Activated T-helper 17 cell treated with anti-CD3 and anti-CD28 coated beads, Interleukin-2, amount 50 U/mL, for 72 hours (primary cell): ENCODE measurements at regions not wholly inside any gene's neighbourhood (a gene's known extent, or its start where the extent isn't known, plus 50 kb on each side); places are given as distances from the start of the nearest gene placed in this dataset.

Experiments used
- ATAC-seq: fragments of 150-1000 bp; cut with Tn5 transposase; replicated peaks from 2 replicates; pipeline ENCODE4 v1.10.0; 2021; ENCODE audit warnings: mild to moderate bottlenecking, moderate library complexity
- H3K27ac Mint-ChIP-seq: one replicate; pipeline ENCODE4 v1.8.0; 2022; ENCODE audit warnings: mixed read lengths
- H3K27me3 Mint-ChIP-seq: one replicate; pipeline ENCODE4 v1.8.0; 2022; ENCODE audit warnings: mixed read lengths
- H3K36me3 Mint-ChIP-seq: one replicate; pipeline ENCODE4 v1.8.0; 2022; ENCODE audit warnings: low read depth, mild to moderate bottlenecking, mixed read lengths
- H3K4me1 Mint-ChIP-seq: one replicate; pipeline ENCODE4 v1.8.0; 2022; ENCODE audit warnings: mixed read lengths
- H3K4me3 Mint-ChIP-seq: one replicate; pipeline ENCODE4 v1.8.0; 2022; ENCODE audit warnings: mild to moderate bottlenecking, mixed read lengths
- H3K9me3 Mint-ChIP-seq: one replicate; pipeline ENCODE4 v1.8.0; 2022; ENCODE audit warnings: mixed read lengths

DNA sequence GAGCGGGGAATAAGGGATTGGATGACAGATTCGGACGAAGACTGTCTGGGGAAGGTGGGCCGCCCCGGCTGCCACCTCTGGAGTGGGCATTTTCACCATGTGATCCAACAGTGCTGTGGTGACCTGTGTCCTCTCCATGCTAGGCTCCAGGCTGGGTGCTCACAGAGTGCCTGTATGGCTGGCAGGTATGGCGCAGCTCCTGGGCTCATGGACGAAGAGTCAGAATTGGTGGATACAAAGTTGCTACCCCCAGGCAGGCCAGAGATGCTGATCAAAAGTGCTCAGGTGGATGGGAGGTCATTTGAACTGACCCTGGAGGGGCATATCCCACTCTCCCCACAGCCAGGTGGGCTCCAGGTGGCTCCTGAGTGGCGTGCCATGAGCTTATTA, 111.3 kb upstream of the UQCRFS1 start:
- no peak overlapping the region for H3K4me3 Mint-ChIP-seq
- peaks cover 8% of the 10 kb centered on the region for H3K9me3 Mint-ChIP-seq
- H3K27me3 Mint-ChIP-seq: peaks cover 27% of the 10 kb centered on the region
- ATAC-seq: no peak
- H3K4me1 Mint-ChIP-seq: no peaks in the 10 kb centered on the region
- H3K36me3 Mint-ChIP-seq: no peaks in the 10 kb centered on the region
- no peak overlapping the region for H3K27ac Mint-ChIP-seq

DNA sequence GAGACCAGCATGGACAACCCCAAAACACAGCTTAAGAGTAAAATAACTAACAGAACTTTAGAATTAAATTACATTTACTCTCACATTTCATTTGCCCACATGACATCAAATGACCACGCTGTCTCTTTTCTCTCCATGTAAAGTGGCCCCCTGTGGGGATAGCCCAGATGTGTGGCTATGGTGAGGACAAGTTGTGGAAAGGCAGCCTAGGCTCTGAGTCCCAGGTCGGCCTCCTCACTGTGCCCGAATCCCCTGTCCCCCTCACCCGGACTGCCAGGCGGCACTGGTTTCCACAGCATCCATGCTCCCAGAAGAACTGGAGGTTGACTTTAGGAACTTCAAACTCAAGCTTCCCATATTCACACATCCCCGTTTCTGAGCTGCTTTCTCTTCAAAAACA, 111.8 kb upstream of the UQCRFS1 start:
- Mint-ChIP-seq H3K36me3 (no peaks in the 10 kb centered on the region), H3K9me3 (peaks cover 8% of the 10 kb centered on the region), H3K4me3 (no peak overlapping the region), H3K27ac (no peak overlapping the region), H3K27me3 (peaks cover 24% of the 10 kb centered on the region), H3K4me1 (no peaks in the 10 kb centered on the region)
- ATAC-seq: no peak

DNA sequence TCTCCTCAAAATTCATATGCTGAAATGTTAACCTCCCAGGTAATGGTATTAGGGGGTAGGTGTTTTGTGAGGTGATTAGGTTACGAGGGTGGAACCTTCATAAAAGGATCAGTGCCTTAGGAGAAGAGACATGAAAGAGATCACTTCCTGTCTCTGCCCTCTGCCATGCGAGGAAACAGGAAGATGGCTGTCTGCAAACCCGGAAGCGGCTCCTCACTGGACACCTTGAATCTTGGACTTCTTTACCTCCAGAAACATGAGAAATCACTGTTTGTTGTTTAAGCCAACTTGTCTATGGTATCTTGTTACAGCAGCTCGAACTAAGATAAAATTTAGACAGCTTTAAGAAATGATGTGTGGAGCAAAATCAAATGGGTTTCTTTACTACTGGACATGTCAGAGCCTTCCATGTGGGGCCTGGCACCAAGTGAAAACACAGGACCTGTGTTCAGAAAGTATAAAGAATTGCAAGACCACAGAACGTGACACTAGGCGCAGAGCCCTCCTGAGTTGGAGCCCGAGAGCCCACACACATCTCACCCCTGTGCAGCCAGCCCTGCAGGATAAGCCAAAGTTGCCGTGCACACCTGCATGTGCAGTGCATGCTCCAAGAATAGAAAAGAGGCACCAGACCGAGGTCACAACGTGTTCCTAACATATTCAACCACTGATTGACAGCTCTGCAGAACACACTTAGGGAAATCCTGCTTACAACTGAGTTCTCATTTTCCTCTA, 112.5 kb upstream of the UQCRFS1 start:
- H3K36me3 Mint-ChIP-seq: no peaks in the 10 kb centered on the region
- H3K4me3 Mint-ChIP-seq: no peak overlapping the region
- no peak for ATAC-seq
- peaks cover 21% of the 10 kb centered on the region for H3K27me3 Mint-ChIP-seq
- H3K4me1 Mint-ChIP-seq: no peaks in the 10 kb centered on the region
- no peak overlapping the region for H3K27ac Mint-ChIP-seq
- H3K9me3 Mint-ChIP-seq: peaks cover 8% of the 10 kb centered on the region

DNA sequence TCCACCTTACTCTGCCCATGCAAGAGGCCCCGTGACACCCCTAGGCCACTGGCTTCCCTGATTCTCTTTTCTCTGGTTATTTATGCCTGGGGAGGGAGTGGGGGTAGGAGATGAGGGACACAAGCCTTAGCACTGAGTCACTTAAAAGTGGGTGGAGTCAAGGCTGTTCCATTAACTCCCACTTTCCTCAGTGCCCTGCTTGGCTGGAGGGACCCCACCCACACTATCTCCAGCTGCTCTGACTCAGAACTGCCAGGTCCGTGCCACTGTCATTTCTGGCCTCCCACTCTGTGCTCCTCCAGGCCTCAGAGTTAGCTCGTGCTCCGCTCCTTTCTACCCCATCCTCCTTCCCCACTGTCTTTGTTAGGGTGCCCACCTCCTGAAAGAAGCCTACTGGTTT, 113.4 kb upstream of the UQCRFS1 start:
- H3K27ac Mint-ChIP-seq: no peak overlapping the region

DNA sequence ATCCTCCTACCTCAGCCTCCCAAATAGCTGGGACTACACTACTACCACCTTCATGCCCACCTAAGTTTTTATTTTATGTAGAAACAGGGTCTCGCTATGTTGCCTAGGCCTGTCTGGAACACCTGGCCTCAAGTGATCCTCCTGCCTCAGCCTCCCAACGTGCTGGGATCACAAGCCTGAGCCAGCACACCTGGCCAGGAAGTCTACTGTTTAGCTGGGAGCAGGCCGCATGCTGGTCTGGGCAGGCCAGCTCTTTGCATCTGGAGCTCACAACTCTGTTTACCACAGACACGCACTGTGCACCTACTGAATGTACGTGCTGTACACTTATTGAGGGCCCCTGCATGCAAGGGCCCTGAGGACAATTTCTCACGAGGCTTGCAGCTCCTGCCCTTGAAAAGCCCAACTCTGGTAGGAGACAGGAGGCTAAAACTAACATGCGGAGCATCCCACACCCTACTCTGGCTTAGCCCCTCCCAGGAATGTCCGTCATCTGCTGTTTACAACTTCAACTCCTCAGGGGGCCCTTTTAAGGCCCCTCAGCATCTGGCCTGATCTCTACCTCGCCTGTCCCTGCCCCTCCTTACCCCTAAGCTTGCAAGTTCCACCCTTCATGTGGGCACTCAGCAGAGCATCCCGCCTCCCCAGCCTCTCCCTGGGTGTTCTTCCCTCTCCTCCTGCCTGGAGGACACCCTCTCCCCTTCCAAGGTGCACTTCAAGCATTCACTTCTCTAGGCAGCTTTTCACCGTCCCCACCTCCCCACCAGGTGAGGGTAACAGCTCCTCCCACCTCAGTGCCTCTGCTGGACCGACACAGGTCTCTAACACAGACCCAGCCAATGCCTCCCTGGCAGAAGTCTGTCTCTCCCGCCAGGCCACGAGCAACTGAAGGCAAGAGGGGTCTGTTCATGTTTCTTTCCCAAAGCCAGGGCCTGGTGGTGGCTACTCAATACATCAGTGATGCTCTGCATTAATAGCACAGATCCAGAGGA, 114.2 kb upstream of the UQCRFS1 start:
- H3K27ac Mint-ChIP-seq: no peak overlapping the region
- H3K4me3 Mint-ChIP-seq: no peak overlapping the region
- no peak for ATAC-seq
- H3K36me3 Mint-ChIP-seq: no peaks in the 10 kb centered on the region
- H3K27me3 Mint-ChIP-seq: peaks cover 17% of the 10 kb centered on the region
- peaks cover 8% of the 10 kb centered on the region for H3K9me3 Mint-ChIP-seq
- no peaks in the 10 kb centered on the region for H3K4me1 Mint-ChIP-seq

More for the DNA sequence above, 113.4 kb upstream of the UQCRFS1 start:
- ATAC-seq: peak; percentile 54
- H3K36me3 Mint-ChIP-seq: no peaks in the 10 kb centered on the region
- H3K9me3 Mint-ChIP-seq: peaks cover 8% of the 10 kb centered on the region
- H3K4me1 Mint-ChIP-seq: no peaks in the 10 kb centered on the region
- peaks cover 17% of the 10 kb centered on the region for H3K27me3 Mint-ChIP-seq
- H3K4me3 Mint-ChIP-seq: no peak overlapping the region

DNA sequence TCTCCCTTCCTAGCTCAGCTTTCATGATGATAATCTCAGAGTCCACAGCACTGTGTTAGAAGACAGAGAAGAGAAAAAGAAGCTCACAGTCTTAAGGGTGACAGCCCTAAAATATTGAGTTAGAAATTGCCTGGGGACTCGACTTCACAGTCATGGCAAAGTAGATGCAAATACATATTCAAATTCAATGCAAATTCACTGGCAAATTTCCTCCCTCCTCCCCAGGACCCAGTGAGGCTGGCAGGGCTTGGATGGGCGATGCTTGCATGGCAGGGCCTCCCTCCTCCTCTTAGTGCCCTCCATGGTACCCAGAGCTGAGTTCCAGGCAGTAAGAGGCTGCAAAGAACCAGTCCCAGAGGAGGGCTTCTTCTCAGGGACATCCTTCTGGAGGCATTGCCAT, 115.6 kb upstream of the UQCRFS1 start:
- Mint-ChIP-seq H3K4me3 (no peak overlapping the region), H3K9me3 (peaks cover 8% of the 10 kb centered on the region), H3K36me3 (no peaks in the 10 kb centered on the region), H3K4me1 (no peaks in the 10 kb centered on the region), H3K27ac (no peak overlapping the region), H3K27me3 (peaks cover 17% of the 10 kb centered on the region)
- no peak for ATAC-seq

DNA sequence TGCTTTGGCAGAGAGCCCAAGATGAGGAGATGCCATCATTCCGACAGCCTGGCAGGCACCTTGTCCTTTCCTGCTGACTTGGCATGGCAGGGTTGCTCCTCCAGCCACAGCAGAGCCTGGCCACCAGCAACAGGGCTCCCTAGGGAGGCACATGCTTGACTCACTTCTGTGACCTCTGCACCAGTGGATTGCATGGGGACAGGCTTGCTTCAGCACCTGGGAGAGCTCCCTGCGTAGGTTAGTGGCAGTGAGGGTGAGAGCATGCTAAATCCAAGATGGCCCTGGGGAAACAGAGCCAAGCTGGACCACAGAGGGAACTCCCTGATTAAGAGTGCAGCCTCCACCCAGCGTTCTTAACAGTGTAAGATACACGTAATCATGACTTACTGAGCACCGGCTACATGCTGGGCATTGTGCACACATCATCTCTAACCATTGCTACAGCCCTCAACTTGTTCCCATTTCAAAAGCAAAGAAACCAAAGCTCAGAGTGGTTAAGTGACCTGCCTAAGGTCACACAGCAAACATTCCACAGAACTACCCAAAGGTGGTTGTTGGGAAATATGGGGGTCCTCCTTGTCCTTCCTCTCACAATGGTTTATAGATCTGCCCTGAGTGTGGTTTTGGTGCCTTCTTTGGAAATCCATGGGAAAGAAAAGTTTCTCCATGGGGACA, 116.6 kb upstream of the UQCRFS1 start:
- no peak overlapping the region for H3K27ac Mint-ChIP-seq
- ATAC-seq: no peak
- H3K4me1 Mint-ChIP-seq: no peaks in the 10 kb centered on the region
- no peak overlapping the region for H3K4me3 Mint-ChIP-seq
- peaks cover 12% of the 10 kb centered on the region for H3K27me3 Mint-ChIP-seq
- H3K9me3 Mint-ChIP-seq: peaks cover 8% of the 10 kb centered on the region
- H3K36me3 Mint-ChIP-seq: no peaks in the 10 kb centered on the region

DNA sequence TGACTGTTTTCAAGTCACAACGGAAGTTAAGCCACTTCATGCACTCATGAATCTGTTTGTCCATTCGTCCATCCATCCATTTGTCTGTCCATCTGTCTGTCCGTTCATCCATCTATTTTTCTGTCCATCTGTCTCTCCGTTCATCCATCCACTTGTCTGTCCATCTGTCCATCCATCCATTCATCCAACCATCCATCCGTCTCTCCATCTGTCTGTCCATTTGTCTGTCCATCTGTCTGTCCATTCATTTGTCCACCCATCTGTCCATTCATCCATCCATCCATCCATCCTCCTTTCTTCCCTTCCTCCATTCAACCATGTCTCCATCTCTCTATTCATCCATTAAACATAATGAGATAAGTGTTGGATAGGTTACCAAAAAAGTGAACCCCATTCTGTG, 123.5 kb upstream of the UQCRFS1 start:
- peaks cover 16% of the 10 kb centered on the region for H3K27me3 Mint-ChIP-seq
- peaks cover 12% of the 10 kb centered on the region for H3K9me3 Mint-ChIP-seq
- H3K27ac Mint-ChIP-seq: no peak overlapping the region
- H3K4me3 Mint-ChIP-seq: no peak overlapping the region
- H3K4me1 Mint-ChIP-seq: no peaks in the 10 kb centered on the region
- ATAC-seq: no peak
- H3K36me3 Mint-ChIP-seq: no peaks in the 10 kb centered on the region

DNA sequence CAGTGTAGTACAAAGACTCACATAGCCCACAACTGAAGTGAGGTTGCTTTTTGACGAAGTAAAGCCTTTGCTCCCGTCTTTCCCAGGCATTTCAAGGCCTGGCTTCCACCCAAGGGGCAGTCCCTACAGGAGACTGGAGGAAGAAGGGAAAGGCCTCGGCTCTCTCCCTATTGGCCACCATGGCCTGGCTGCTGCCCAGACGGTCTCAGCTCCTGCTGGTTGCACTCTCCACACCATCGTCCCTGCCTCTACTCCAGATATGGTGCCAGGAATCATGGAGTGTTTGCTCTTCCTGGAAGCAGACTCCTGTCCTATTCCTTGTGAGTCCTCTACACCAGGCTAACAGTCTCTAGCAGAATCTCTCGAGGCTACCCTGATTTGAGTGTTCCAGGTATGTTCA, 124.1 kb upstream of the UQCRFS1 start:
- Mint-ChIP-seq H3K9me3 (peaks cover 12% of the 10 kb centered on the region), H3K36me3 (no peaks in the 10 kb centered on the region), H3K4me1 (no peaks in the 10 kb centered on the region), H3K27ac (no peak overlapping the region), H3K27me3 (peaks cover 16% of the 10 kb centered on the region), H3K4me3 (no peak overlapping the region)
- ATAC-seq: no peak

DNA sequence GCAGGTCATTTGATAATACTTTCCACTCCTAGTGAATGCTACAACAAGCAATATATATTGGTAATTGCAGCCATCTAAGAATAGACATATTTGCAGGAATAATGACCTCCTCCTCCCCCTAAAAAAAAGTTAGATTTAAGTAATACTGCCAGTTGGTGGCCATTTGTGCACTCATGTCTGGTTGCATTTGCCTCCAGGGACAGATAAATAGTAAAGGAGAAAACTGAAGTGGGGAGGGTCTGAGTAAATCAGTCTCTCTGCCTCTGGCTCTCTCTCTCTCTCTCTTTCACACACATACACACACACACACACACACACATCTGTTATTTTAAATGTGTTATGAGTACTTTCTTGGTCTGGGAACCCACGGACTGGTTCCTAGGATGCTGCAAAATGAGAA, 125.5 kb upstream of the UQCRFS1 start:
- Mint-ChIP-seq H3K9me3 (peaks cover 22% of the 10 kb centered on the region), H3K4me3 (no peak overlapping the region), H3K27me3 (peaks cover 16% of the 10 kb centered on the region), H3K27ac (no peak overlapping the region), H3K36me3 (no peaks in the 10 kb centered on the region), H3K4me1 (no peaks in the 10 kb centered on the region)
- no peak for ATAC-seq

DNA sequence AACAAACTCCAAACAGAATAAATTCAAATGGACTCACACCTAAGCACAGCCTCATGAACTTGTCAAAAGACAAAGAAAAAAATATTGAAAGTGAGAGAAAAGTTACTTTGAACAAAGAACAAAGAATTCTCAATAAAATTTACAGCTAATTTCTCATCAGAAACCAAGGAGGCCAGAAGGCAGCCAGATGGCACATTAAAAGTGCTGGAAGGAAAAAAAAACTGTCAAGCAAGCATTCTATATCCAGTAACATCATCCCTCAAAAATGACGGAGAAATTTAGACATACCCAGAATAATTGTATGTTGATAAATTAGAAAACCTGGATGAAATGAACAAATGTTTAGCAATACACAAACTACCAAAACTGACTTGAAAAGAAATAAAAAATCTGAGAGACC, 129.8 kb upstream of the UQCRFS1 start:
- peaks cover 9% of the 10 kb centered on the region for H3K27me3 Mint-ChIP-seq
- no peak for ATAC-seq
- no peaks in the 10 kb centered on the region for H3K4me1 Mint-ChIP-seq
- H3K36me3 Mint-ChIP-seq: no peaks in the 10 kb centered on the region
- H3K4me3 Mint-ChIP-seq: no peak overlapping the region
- H3K27ac Mint-ChIP-seq: no peak overlapping the region
- peaks cover 31% of the 10 kb centered on the region for H3K9me3 Mint-ChIP-seq

DNA sequence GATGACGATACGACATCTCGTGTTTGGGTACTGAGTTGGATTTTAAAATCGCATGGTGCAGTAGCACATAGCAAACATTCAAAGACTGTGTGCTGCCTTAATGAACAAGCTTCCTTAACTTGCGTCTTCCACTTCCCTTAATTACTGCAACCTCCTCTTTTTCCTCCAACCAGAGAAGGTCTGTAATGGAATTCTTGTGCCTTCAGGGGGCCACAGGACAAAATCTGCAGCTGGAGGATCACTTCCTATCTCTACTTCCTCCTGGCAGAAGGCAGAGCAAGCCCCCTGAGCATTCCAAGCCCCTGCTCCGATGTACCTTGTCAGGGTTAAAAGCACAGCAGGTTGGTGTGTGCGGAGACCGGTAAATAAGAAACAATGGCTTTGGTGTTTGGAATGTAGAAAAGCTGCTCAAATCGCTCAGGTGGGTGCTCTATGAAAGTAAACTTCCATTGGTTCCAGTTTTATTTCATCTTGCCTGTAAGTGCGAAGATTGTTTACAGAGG, 151.3 kb upstream of the UQCRFS1 start:
- no peak for ATAC-seq
- Mint-ChIP-seq H3K27ac (no peak overlapping the region), H3K4me1 (no peaks in the 10 kb centered on the region), H3K27me3 (peaks cover 45% of the 10 kb centered on the region), H3K4me3 (no peak overlapping the region), H3K9me3 (peaks cover 4% of the 10 kb centered on the region), H3K36me3 (no peaks in the 10 kb centered on the region)

DNA sequence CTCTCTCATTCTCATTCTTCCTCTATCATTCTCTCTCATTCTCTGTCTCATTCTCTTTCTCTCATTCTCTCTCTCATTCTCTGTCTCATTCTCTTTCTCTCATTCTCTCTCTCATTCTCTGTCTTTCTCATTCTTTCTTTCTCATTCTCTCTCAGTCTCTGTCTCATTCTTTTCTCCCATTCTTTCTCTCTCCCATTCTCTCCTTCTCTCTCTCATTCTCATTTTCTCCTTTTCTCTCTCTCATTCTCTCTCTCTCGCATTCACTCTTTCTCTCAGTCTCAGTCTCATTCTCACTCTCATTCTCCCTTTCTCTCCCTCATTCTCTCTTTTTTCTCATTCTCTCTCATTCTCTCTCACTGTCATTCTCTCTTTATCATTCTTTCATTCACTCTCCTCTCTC, 152.0 kb upstream of the UQCRFS1 start:
- Mint-ChIP-seq H3K27me3 (peaks cover 46% of the 10 kb centered on the region), H3K9me3 (peaks cover 4% of the 10 kb centered on the region), H3K27ac (no peak overlapping the region), H3K4me1 (no peaks in the 10 kb centered on the region), H3K4me3 (no peak overlapping the region), H3K36me3 (no peaks in the 10 kb centered on the region)
- no peak for ATAC-seq

DNA sequence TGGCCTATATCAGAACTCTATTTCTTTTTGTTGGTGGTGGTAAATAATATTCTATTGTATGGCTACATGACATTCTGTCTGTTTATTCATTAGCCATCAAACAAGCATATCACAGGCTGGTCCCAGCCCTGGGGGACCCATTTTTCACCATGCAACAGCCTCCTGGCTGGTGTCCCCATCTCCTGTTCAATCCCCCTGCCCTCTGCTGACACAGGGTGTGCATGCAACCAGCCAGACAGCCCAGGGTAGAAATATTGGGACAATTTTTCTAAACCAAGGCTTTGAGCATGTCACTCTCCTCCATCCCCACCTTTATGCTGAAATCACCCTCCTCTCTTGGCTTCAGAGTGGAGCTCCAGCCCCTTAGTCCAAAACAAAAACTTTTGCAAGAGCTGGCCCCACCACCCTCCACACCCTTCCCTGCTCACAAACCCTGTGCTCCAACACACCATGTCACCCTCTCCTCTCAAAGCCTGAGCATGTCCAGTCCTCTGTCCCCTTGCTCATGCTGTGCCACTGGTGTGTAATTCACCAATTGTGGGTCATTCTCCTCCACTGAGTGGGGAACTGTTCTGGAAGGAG, 153.0 kb upstream of the UQCRFS1 start:
- Mint-ChIP-seq H3K36me3 (no peaks in the 10 kb centered on the region), H3K9me3 (no peaks in the 10 kb centered on the region), H3K27me3 (peaks cover 46% of the 10 kb centered on the region), H3K4me3 (no peak overlapping the region), H3K4me1 (no peaks in the 10 kb centered on the region), H3K27ac (no peak overlapping the region)
- ATAC-seq: no peak
